ENCODE measurements at regions not wholly inside any gene's neighbourhood (a gene's known extent, or its start where the extent isn't known, plus 50 kb on each side); places are given as distances from the start of the nearest gene placed in this dataset.

- TF ChIP-seq CTCF (IDR thresholded peaks at IDR 0.05) = no peak
- TF ChIP-seq EZH2 (IDR thresholded peaks at IDR 0.05; ENCODE audit: borderline replicate concordance, insufficient read depth, low read depth, low read length, poor library complexity, severe bottlenecking) = no peak
Observed at GRCh38 chr1:221067721-221068120, 188.5 kb downstream of the HLX start.

Measured in B cell (primary cell).